ENCODE measurements at regions not wholly inside any gene's neighbourhood (a gene's known extent, or its start where the extent isn't known, plus 50 kb on each side); places are given as distances from the start of the nearest gene placed in this dataset.

DNA sequence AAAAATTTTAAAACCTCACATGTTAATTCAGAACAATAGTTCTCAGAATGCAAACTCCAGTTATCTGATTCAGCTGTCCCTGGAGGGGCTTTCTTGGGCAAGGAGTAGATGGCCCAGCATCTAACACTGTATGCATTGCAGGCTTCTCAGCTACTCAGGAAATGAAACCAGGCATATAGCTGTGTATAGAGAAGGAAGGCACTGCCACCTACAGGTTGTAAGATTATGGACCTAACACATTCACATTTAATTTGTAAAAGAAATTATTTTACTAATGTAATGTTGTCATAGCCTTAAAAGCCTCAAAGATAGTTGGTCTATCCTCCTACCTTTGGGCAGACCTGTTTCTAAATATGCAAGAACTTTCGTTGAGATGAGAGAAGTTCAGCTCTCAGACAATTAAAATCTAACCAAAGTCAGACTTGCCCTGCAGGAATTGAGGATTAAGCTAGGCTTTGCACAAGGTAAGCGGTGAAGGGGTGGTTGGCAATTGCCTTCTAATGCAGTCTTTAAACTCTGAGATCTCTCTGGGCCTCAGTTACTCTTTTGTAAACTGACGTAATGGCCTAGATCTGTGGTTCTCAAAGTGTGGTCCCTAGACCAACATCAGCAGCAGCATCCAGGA is 132.8 kb upstream of the SLC24A5 start:
- TF ChIP-seq CTCF (IDR thresholded peaks at IDR 0.05; ENCODE audit: poor library complexity, severe bottlenecking) (peak; percentile 88), REST (IDR thresholded peaks at IDR 0.05; ENCODE audit: borderline replicate concordance) (no peak), TAF1 (IDR thresholded peaks at IDR 0.05; ENCODE audit: low read depth) (no peak), POLR2AphosphoS5 (IDR thresholded peaks at IDR 0.05) (no peak), MXI1 (conservative IDR thresholded peaks at IDR 0.05; ENCODE audit: poor library complexity, severe bottlenecking) (no peak), EP300 (conservative IDR thresholded peaks at IDR 0.05; ENCODE audit: poor library complexity, severe bottlenecking) (no peak), EZH2 (IDR thresholded peaks at IDR 0.05; ENCODE audit: borderline replicate concordance, insufficient read depth, low read length, poor library complexity, severe bottlenecking) (no peak)
